HG03025 (cell line): ENCODE measurements at regions not wholly inside any gene's neighbourhood (a gene's known extent, or its start where the extent isn't known, plus 50 kb on each side); places are given as distances from the start of the nearest gene placed in this dataset.

Source experiments
- ATAC-seq: cut with Tn5 transposase; IDR thresholded peaks from one replicate; pipeline ENCODE4 v1.9.1; 2021; ENCODE audit warnings: mild to moderate bottlenecking, moderate library complexity; ENCODE audit not compliant: unreplicated experiment, low FRiP score

- ATAC-seq: no peak
Observed at GRCh38 chr5:112614986-112615385, 122.7 kb upstream of the APC start.

DNA sequence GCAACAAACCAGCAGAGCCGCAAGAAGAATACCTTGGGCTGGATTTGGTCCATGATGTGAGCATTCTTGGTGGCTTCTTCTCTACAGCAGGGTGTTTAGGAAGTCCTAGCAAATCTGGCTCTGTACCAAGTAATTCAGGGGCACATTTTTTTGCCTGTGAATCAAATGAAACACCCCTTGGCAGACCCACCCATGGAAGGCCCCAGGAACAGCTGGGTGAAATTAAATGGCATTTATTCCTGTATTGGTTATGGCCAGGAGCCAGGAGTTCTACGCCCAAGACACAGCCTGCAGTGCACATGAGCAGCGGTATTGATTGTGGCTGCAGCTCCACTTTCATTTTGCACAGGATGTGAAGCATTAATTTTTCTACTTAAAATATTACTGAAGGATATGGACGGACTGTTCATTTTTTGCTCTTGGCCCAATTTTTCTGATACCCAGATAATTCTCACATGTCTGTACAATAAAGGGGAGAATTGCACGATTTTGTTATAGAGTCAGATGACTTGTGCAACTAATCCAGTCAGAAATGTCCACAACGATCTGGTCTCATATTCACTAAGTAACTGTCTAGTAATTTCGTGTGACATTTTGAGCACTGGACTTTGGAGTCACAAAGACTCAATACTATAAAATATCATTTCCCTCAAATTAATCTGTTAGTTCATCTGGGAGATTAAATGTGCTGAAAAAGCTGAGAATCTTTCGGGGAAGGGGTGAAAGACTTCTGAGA is 120.7 kb upstream of the APC start:
- ATAC-seq: no peak

GRCh38 chr5:112625246-112625645 is 112.4 kb upstream of the APC start:
- no peak for ATAC-seq

- no peak for ATAC-seq
Observed at GRCh38 chr5:112625689-112626438, 111.8 kb upstream of the APC start.

DNA sequence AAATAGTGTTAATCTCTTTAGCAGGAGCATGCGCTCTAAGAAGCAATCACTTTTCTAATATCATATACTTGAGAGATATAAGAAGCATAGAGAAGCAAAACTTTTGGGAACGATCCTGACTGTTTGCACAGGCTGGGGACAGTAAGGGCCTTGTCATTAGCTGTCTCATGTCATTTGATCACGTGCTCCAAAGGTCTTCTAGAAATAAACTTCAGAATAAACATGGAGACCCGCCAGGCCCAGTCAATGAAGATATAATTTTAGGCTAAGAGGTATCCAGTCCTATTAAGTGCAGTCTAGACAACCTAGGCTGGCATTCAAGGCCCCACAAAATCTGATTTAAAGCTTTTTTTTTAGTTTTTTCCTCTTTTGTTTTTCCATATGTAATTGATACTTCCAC is 111.0 kb upstream of the APC start:
- no peak for ATAC-seq

DNA sequence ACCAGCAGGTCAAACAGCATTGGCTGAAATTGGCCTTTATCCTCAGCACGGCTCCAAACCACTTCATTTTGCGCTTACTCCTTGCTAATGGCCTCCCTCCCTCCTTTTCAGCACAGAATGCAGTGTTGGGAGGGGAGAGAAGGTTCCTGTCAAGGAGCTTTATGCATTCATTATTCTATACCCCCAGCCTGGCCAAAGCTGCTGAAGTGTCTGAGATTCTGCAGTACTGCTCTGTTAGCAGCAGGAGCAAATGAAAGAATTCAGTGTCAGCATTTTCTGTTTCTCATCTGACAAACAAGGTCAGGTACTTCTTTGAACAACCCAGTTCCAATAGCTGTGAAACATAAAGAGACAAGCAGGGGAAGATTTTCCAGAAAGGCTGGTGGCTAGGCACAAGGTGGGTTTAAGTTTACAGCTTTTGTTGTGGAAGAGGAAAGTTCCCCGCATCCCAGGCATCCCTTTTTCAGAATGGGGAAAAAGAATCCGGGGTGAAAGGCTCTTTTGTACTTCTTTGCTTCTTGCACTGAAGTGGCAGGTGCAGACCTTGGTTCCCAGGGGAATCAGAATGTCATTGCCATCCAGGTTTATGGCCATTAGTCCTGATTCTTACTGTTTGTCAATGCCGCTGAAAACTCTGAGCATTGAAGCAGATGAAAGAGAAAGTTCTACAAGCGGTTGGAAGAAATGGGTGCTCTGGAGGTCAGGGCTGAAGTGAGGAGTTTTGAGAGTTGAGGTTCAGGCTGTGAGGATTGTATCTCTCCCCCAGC is 109.3 kb upstream of the APC start:
- no peak for ATAC-seq

DNA sequence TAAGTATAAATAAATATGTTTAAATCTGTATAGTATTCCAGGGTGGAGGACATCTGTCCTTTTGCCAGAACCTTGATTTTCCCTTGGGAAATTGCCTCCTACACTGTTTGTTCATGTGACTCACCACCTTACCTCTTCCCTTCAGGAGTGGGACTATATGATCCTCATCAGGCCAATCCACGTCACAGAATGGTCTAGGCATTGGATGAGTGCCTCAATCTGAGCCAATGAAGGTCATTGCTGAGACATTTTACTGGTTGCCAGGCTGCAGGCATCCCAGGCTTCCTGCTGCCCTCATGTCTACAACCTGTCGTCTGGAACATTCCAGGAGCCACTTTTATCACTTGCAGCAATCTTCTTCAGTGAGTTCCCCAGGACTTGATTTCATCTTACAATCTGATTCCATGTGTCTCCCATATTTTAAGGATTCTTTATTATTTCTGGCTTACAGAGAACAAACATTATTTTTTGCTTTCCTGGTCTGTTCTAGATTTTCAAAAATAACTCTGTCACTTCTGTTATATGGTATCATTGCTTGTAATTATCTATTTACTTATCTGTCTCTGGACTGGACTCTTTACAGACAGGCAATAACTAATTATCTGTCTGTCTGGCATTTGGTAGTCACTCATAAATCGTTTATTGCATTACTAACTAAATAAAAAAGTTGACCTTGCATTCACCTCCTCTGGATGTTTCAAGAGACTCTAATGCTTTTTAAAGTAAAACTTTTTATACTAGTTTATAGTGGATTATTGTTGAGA is 107.3 kb upstream of the APC start:
- ATAC-seq: no peak

DNA sequence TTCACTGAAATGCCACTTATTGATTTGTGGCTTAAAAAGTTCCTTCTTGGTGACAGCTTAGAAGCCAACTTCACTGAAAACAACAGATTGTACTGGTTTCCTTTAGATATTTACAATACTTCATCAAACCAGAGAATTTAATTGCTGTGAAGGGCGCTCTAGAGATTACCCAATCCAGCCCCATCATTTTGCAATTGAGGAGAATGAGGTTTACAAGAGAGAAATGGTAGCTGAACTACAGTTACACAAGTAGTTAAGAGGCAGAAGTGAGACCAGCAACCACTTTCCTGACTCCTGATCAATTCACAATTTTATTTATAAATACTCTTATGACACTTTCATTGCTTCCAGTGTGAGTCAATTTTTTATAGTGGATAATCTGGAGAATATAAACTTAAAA is 103.5 kb upstream of the APC start:
- ATAC-seq: no peak

- no peak for ATAC-seq
Observed at GRCh38 chr5:112634796-112635195, 102.9 kb upstream of the APC start.

DNA sequence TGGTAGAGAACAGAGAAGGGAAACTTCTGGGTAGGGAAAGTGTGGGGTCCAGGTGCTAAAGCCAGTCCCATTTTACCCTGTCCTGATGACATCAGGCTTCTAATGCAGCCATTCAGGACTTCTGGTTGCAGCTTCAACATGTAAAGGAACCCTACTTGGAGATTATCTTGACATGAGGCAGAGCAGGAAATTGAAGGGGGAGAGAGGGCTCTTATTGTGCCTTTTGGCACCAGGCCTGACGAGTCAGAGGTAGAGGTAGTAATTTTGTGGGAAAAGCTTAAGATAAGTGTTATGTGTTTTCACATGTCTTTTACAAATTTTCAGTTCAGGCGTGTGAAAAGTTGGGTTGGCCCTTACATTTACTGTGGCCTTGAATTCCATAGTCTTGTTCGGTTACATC is 102.4 kb upstream of the APC start:
- no peak for ATAC-seq

DNA sequence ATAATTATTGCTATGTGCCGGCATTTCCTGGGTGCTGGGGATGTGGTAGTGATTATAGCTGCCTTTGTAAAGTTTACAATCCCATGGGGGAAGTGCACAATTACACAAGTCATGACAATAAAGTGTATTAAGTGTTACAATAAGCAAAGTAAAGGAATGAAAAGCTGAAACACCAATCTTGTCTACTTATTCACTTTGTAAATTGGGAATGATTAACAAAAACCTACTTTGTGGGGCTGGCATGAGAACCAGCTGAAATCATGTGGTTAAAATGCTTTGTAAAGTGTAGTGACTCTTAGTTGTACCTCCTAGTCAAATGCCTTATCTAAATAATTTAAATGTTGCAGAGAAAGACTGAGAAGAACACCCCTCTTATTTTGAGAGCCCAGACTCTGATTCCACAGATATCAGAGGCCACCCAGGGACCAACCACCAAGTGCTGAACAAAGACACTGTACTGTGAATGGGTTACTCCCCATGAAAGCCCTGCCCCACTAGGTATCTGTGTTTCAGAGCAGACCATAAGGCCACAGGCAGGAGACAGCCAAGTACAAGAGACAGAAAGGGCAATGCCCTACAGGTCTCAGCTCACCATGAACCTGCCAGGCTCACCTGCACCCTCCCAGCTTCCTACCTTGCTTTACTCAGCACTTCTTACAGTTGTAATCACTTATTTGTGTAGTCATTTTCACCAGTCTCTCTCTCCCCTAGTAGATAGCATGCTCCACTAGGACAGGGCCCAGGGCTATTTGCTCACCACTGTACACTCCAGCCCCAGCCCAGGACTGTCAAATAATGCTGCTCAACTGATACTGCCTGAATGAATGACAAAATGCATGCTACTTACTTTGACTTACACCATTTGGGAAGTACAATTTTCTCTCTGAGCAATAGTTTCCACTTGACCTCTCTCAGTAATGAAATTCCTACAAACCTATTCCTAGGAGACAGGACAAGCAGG is 101.6 kb upstream of the APC start:
- no peak for ATAC-seq

- no peak for ATAC-seq
Observed at GRCh38 chr5:112636751-112637150, 100.9 kb upstream of the APC start.

DNA sequence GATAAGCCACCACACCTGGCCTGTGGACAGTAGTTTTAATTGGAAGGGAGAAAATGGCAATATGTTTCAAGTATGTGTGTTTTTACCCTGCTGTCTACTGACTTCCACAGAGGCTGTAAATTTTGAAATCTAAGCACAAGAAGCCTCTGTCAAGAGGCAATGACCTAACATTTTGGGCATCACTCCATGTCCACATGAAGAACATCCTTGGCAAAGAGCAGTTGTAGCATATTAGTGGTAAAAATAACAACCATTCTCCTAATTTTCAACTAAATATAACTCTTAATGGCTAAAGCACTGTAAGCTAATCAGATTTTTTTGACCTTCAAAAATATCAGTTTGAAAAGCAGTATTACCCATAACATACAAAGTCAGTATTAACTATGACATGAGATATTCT is 100.3 kb upstream of the APC start:
- ATAC-seq: no peak

- ATAC-seq: no peak
Observed at GRCh38 chr5:112640546-112640945, 97.1 kb upstream of the APC start.

GRCh38 chr5:112641515-112642110 is 96.1 kb upstream of the APC start:
- no peak for ATAC-seq

DNA sequence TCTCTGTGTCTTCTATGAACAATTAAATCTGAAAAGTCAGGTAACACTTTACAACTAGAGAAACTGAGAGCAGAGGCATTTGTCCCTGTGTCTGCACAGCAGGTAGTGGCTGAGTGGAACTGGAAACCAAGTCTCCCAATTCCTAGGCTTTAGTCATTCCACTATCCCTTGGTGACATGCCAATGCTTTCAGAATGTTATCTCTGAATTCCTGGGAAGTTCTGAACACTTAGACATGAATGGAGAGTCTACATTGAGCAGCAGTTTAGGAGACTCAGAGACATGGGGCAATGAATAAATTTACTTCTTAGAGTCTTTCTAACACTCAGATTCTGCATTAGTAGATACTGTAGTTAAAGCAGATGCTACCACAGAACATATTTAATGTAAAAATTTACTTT is 94.8 kb upstream of the APC start:
- ATAC-seq: no peak

DNA sequence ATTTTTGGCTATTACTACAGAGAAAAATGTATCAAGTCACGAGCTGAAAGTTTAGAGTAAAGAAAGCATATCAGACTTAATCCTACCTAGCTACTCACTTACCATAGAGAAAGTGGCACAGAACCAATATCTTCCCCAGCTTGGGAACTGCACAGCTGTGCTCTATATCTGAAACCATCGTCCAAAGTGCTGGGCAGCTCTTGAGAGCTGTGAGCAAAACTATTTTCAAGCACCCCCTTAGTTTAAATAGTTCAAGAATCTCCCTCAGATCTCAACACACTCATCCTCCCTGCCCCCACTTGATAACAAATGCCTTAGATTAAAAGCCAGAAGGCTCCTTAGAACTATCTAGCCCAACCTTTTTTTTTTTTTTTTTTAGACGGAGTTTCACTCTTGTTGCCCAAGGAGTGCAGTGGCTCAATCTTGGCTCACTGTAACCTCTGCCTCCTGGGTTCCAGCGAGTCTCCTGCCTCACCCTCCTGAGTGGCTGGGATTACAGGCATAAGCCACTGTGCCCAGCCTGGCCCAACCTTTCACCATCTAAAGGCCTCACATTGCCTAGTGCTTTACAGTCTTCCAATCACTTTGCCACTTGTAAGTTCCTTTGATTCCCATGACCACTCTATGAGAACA is 94.2 kb upstream of the APC start:
- no peak for ATAC-seq

- no peak for ATAC-seq
Observed at GRCh38 chr5:112646139-112646936, 91.3 kb upstream of the APC start.
